GM12872 (cell line): ENCODE measurements at regions not wholly inside any gene's neighbourhood (a gene's known extent, or its start where the extent isn't known, plus 50 kb on each side); places are given as distances from the start of the nearest gene placed in this dataset.

Source experiments
- CTCF ChIP-seq: IDR thresholded peaks from 3 replicates; pipeline ENCODE4 v1.5.1; 2011; ENCODE audit warnings: low read depth, mild to moderate bottlenecking, low read length, moderate library complexity; ENCODE audit not compliant: insufficient read depth

- no peak for TF ChIP-seq CTCF
Observed at GRCh38 chr13:85535316-85536084, 263.7 kb downstream of the SLITRK6 start.

- no peak for TF ChIP-seq CTCF
Observed at GRCh38 chr13:85533911-85534310, 265.3 kb downstream of the SLITRK6 start.

GRCh38 chr13:85529218-85529594 lies 270.0 kb downstream of the SLITRK6 start:
- TF ChIP-seq CTCF: no peak

- no peak for TF ChIP-seq CTCF
Observed at GRCh38 chr13:85528491-85529217, 270.6 kb downstream of the SLITRK6 start.

GRCh38 chr13:85527316-85527715 lies 271.9 kb downstream of the SLITRK6 start:
- TF ChIP-seq CTCF: no peak

- no peak for TF ChIP-seq CTCF
Observed at GRCh38 chr13:85525411-85525810, 273.8 kb downstream of the SLITRK6 start.

- no peak for TF ChIP-seq CTCF
Observed at GRCh38 chr13:85521657-85522056, 277.6 kb downstream of the SLITRK6 start.
